B cell (primary cell): ENCODE measurements at regions not wholly inside any gene's neighbourhood (a gene's known extent, or its start where the extent isn't known, plus 50 kb on each side); places are given as distances from the start of the nearest gene placed in this dataset.

ENCODE experiments used
- ATAC-seq: fragments of 200-7000 bp; cut with Tn5 transposase; one replicate; pipeline ENCODE4 v1.10.0; 2021; ENCODE audit warnings: low read depth, mild to moderate bottlenecking, moderate number of reproducible peaks, moderate library complexity
- CTCF ChIA-PET: fragments of 350-600 bp; sonication (Branson Sonifier 250); formaldehyde crosslinking; loops from one replicate; lab custom pipeline; 2021; ENCODE audit warnings: antibody characterized with exemption, inconsistent platforms; lab: Charles Lee
- POLR2A ChIA-PET: fragments of 350-600 bp; sonication (Branson Sonifier 250); formaldehyde crosslinking; loops from one replicate; lab custom pipeline; 2021; ENCODE audit warnings: antibody characterized with exemption; lab: Charles Lee
- DNase-seq: peaks from one replicate; pipeline ENCODE4 v3.0.0; 2013
- H2AFZ ChIP-seq: 2 replicates; pipeline ENCODE4 v1.6.1; 2012; ENCODE audit warnings: mild to moderate bottlenecking, low read depth, low read length; ENCODE audit not compliant: insufficient read depth, poor library complexity, severe bottlenecking
- H3K27ac ChIP-seq, 2 donors: 1 replicate in 1 of 2; 2 replicates in 1 of 2; pipeline ENCODE4 v1.5.1; 2012 to 2013; ENCODE audit warnings: low read length in 2 of 2, mild to moderate bottlenecking in 2 of 2, moderate library complexity in 1 of 2
- H3K27me3 ChIP-seq, 4 experiments: fragments of 200-600 bp in 1 of 4; sonication (generic) in 1 of 4; replicated peaks in 1 of 4; 1 replicate in 2 of 4; 2 replicates in 2 of 4; pipeline versions ENCODE4 v1.6.1 to v1.7.0; 2013 to 2016; ENCODE audit warnings: low read length in 3 of 4, mild to moderate bottlenecking in 2 of 4, mixed read lengths in 1 of 4, moderate library complexity in 1 of 4; ENCODE audit not compliant: insufficient read depth in 4 of 4, control insufficient read depth in 3 of 4; ENCODE audit errors: control extremely low read depth in 1 of 4
- H3K36me3 ChIP-seq, 2 experiments: replicated peaks in 1 of 2; 1 replicate in 1 of 2; 2 replicates in 1 of 2; pipeline versions ENCODE4 v1.6.1 to v1.7.1; 2013; ENCODE audit warnings: low read length in 1 of 2; ENCODE audit not compliant: insufficient read depth in 2 of 2, control insufficient read depth in 1 of 2; ENCODE audit errors: control extremely low read depth in 1 of 2, extremely low read depth in 1 of 2
- H3K4me1 ChIP-seq, 2 donors: fragments of 200-600 bp in 1 of 2; sonication (generic) in 1 of 2; 1 replicate in 1 of 2; 2 replicates in 1 of 2; pipeline versions ENCODE4 v1.5.1 to v1.6.1; 2013 to 2017; ENCODE audit warnings: low read length in 2 of 2; ENCODE audit not compliant: control insufficient read depth in 2 of 2, insufficient read depth in 2 of 2
- H3K4me2 ChIP-seq: replicated peaks from 2 replicates; pipeline ENCODE3; 2012; ENCODE audit warnings: mild to moderate bottlenecking, low read depth, low read length; ENCODE audit not compliant: poor library complexity, severe bottlenecking
- H3K4me3 ChIP-seq, 5 experiments: fragments of 200-600 bp in 1 of 5; sonication (generic) in 1 of 5; 1 replicate in 3 of 5; 2 replicates in 2 of 5; pipeline versions ENCODE4 v1.5.1 to v1.7.0; 2011 to 2016; ENCODE audit warnings: low read length in 4 of 5, mild to moderate bottlenecking in 4 of 5, low read depth in 2 of 5, control low read depth in 1 of 5, moderate library complexity in 1 of 5; ENCODE audit not compliant: insufficient read depth in 1 of 5; ENCODE audit errors: control extremely low read depth in 1 of 5, extremely low read depth in 1 of 5
- H3K79me2 ChIP-seq: fragments of 200-600 bp; sonication (generic); one replicate; pipeline ENCODE4 v1.6.0; 2016; ENCODE audit warnings: low read length; ENCODE audit not compliant: control insufficient read depth, insufficient read depth
- H3K9ac ChIP-seq: fragments of 200-600 bp; sonication (generic); 2 replicates; pipeline ENCODE4 v1.6.1; 2017; ENCODE audit warnings: mild to moderate bottlenecking, low read length, moderate library complexity
- H3K9me3 ChIP-seq, 3 donors: one replicate each; pipeline versions ENCODE4 v1.6.1 to v1.7.1; 2013; ENCODE audit warnings: low read length in 2 of 3; ENCODE audit not compliant: control insufficient read depth in 2 of 3, insufficient read depth in 1 of 3; ENCODE audit errors: control extremely low read depth in 1 of 3
- H4K20me1 ChIP-seq: 2 replicates; pipeline ENCODE4 v1.6.0; 2012; ENCODE audit warnings: mild to moderate bottlenecking, low read length; ENCODE audit not compliant: insufficient read depth, control insufficient read depth, poor library complexity, severe bottlenecking
- H3K27ac Mint-ChIP-seq: one replicate; pipeline ENCODE4 v1.8.0; 2021; ENCODE audit warnings: mixed read lengths
- H3K27me3 Mint-ChIP-seq: one replicate; pipeline ENCODE4 v1.8.0; 2021; ENCODE audit warnings: mixed read lengths
- H3K4me1 Mint-ChIP-seq: one replicate; pipeline ENCODE4 v1.8.0; 2021; ENCODE audit warnings: mixed read lengths
- H3K4me3 Mint-ChIP-seq: one replicate; pipeline ENCODE4 v1.8.0; 2021; ENCODE audit warnings: mixed read lengths
- H3K9me3 Mint-ChIP-seq: one replicate; pipeline ENCODE4 v1.8.0; 2022; ENCODE audit warnings: mixed read lengths; ENCODE audit not compliant: insufficient read depth
- CTCF ChIP-seq: fragments of 200-600 bp; IDR thresholded peaks from one replicate; pipeline ENCODE4 v1.8.0; 2022; ENCODE audit warnings: antibody characterized with exemption, mild to moderate bottlenecking
- EZH2 ChIP-seq: IDR thresholded peaks from 2 replicates; pipeline ENCODE4 v1.6.1; 2012; ENCODE audit warnings: borderline replicate concordance, low read depth, mild to moderate bottlenecking, moderate library complexity, low read length; ENCODE audit not compliant: insufficient read depth, poor library complexity, severe bottlenecking
- WGBS: methylation state at CpG from one replicate; pipeline ENCODE4 v1.1.5; 2013; ENCODE audit warnings: missing lambda C conversion rate; ENCODE audit not compliant: insufficient coverage; 5-methylcytosine and 5-hydroxymethylcytosine counted together
- intact Hi-C: fragments of 100-400 bp; cut with micrococcal nuclease; formaldehyde crosslinking; loops from one replicate; pipeline ENCODE4 v1.10.0; 2022

- no peaks in the 10 kb centered on the region for H3K4me1 Mint-ChIP-seq
- H3K27me3 Mint-ChIP-seq: peaks cover 14% of the 10 kb centered on the region
- no peak overlapping the region for H3K4me2 ChIP-seq
- no peaks in the 10 kb centered on the region for H3K27me3 ChIP-seq
- no peak overlapping the region for H2AFZ ChIP-seq
- H4K20me1 ChIP-seq: no peaks in the 10 kb centered on the region
- H3K27ac ChIP-seq: no peak overlapping the region
- H3K9me3 ChIP-seq: no peaks in the 10 kb centered on the region
- intact Hi-C loops: no loop called here
- no peaks in the 10 kb centered on the region for H3K36me3 ChIP-seq
- no peak for ATAC-seq
- H3K4me1 ChIP-seq: no peaks in the 10 kb centered on the region
- POLR2A ChIA-PET: no interaction called here
- H3K4me3 Mint-ChIP-seq: no peak overlapping the region
- no peaks in the 10 kb centered on the region for H3K9me3 Mint-ChIP-seq
- no peak for DNase-seq
- 78% methylated on average over 6 of the region's 10 CpGs for WGBS
- H3K79me2 ChIP-seq: no peaks in the 10 kb centered on the region
- no peak overlapping the region for H3K9ac ChIP-seq
- CTCF ChIA-PET: no interaction called here
- no peak for TF ChIP-seq EZH2
- no peak for TF ChIP-seq CTCF
- no peak overlapping the region for H3K27ac Mint-ChIP-seq
- no peak overlapping the region for H3K4me3 ChIP-seq
Observed at GRCh38 chr1:29441916-29442668, 205.8 kb downstream of the PTPRU start.

- no peak for ATAC-seq
- Histone ChIP-seq H3K4me1 (no peaks in the 10 kb centered on the region), H3K4me2 (no peak overlapping the region), H3K4me3 (no peak overlapping the region), H3K79me2 (no peaks in the 10 kb centered on the region), H3K36me3 (no peaks in the 10 kb centered on the region), H3K9me3 (no peaks in the 10 kb centered on the region), H2AFZ (no peak overlapping the region), H3K9ac (no peak overlapping the region), H4K20me1 (no peaks in the 10 kb centered on the region), H3K27me3 (peaks cover 0 to 3% (median 1%) of the 10 kb centered on the region in 4 experiments), H3K27ac (no peak overlapping the region)
- no peaks in the 10 kb centered on the region for H3K4me1 Mint-ChIP-seq
- WGBS: 52% methylated on average over 6 of the region's 7 CpGs
- H3K4me3 Mint-ChIP-seq: no peak overlapping the region
- H3K9me3 Mint-ChIP-seq: no peaks in the 10 kb centered on the region
- intact Hi-C loops: no loop called here
- ChIA-PET POLR2A (no interaction called here), CTCF (no interaction called here)
- H3K27ac Mint-ChIP-seq: no peak overlapping the region
- peaks cover 20% of the 10 kb centered on the region for H3K27me3 Mint-ChIP-seq
- TF ChIP-seq EZH2 (no peak), CTCF (no peak)
- no peak for DNase-seq
Observed at GRCh38 chr1:29439615-29440014, 203.3 kb downstream of the PTPRU start.
